ENCODE measurements at regions not wholly inside any gene's neighbourhood (a gene's known extent, or its start where the extent isn't known, plus 50 kb on each side); places are given as distances from the start of the nearest gene placed in this dataset.
A peak's percentile ranks its signal among the peaks of the same experiment; 100 is the strongest.

GRCh38 chr1:172720339-172720738, 61.4 kb downstream of the FASLG start:
- no peaks in the 10 kb centered on the region for H3K36me3 ChIP-seq (replicated peaks; ENCODE audit: insufficient read depth, low read depth)
- H2AFZ ChIP-seq: no peak overlapping the region
- H3K4me2 ChIP-seq: no peak overlapping the region
- TF ChIP-seq EZH2phosphoT487 (IDR thresholded peaks at IDR 0.05; ENCODE audit: low read depth, severe bottlenecking, unreplicated experiment): no peak
- no peak for TF ChIP-seq EZH2 (IDR thresholded peaks at IDR 0.05; ENCODE audit: borderline replicate concordance)
- TF ChIP-seq, protein P1, sequence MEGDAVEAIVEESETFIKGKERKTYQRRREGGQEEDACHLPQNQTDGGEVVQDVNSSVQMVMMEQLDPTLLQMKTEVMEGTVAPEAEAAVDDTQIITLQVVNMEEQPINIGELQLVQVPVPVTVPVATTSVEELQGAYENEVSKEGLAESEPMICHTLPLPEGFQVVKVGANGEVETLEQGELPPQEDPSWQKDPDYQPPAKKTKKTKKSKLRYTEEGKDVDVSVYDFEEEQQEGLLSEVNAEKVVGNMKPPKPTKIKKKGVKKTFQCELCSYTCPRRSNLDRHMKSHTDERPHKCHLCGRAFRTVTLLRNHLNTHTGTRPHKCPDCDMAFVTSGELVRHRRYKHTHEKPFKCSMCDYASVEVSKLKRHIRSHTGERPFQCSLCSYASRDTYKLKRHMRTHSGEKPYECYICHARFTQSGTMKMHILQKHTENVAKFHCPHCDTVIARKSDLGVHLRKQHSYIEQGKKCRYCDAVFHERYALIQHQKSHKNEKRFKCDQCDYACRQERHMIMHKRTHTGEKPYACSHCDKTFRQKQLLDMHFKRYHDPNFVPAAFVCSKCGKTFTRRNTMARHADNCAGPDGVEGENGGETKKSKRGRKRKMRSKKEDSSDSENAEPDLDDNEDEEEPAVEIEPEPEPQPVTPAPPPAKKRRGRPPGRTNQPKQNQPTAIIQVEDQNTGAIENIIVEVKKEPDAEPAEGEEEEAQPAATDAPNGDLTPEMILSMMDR (IDR thresholded peaks at IDR 0.05; ENCODE audit: poor library complexity): no peak
- no peaks in the 10 kb centered on the region for H3K27me3 ChIP-seq
- H3K79me2 ChIP-seq: no peaks in the 10 kb centered on the region
- 67% methylated on average over 1 of the region's 1 CpG for WGBS (ENCODE audit: low lambda C conversion rate, missing lambda C conversion rate)
- H3K27ac ChIP-seq: no peak overlapping the region
- no peaks in the 10 kb centered on the region for H3K9me3 ChIP-seq (ENCODE audit: low read depth)
- no peaks in the 10 kb centered on the region for H4K20me1 ChIP-seq (ENCODE audit: insufficient read depth, poor library complexity, severe bottlenecking)
- H3K4me1 ChIP-seq (ENCODE audit: insufficient read depth): peaks cover 13% of the 10 kb centered on the region
- no peaks in the 10 kb centered on the region for H3K9me2 ChIP-seq (replicated peaks; ENCODE audit: insufficient read depth)
- no peak for DNase-seq (ENCODE audit: low spot score)
- H3K4me3 ChIP-seq: no peak overlapping the region

GRCh38 chr1:172723251-172723650, 64.3 kb downstream of the FASLG start:
- WGBS (ENCODE audit: low lambda C conversion rate, missing lambda C conversion rate): 26% methylated on average over 1 of the region's 1 CpG
- H3K4me1 ChIP-seq (ENCODE audit: insufficient read depth): peaks cover 13% of the 10 kb centered on the region
- H4K20me1 ChIP-seq (ENCODE audit: insufficient read depth, poor library complexity, severe bottlenecking): no peaks in the 10 kb centered on the region
- H3K9me3 ChIP-seq (ENCODE audit: low read depth): no peaks in the 10 kb centered on the region
- H3K36me3 ChIP-seq (replicated peaks; ENCODE audit: insufficient read depth, low read depth): no peaks in the 10 kb centered on the region
- H3K4me3 ChIP-seq: no peak overlapping the region
- H3K79me2 ChIP-seq: no peaks in the 10 kb centered on the region
- no peak overlapping the region for H2AFZ ChIP-seq
- peak overlapping the region; percentile 69 for H3K27ac ChIP-seq
- no peak for DNase-seq (ENCODE audit: low spot score)
- no peaks in the 10 kb centered on the region for H3K27me3 ChIP-seq
- H3K9me2 ChIP-seq (replicated peaks; ENCODE audit: insufficient read depth): no peaks in the 10 kb centered on the region
- no peak for TF ChIP-seq EZH2 (IDR thresholded peaks at IDR 0.05; ENCODE audit: borderline replicate concordance)
- no peak for TF ChIP-seq EZH2phosphoT487 (IDR thresholded peaks at IDR 0.05; ENCODE audit: low read depth, severe bottlenecking, unreplicated experiment)
- TF ChIP-seq, protein P1 (IDR thresholded peaks at IDR 0.05; ENCODE audit: poor library complexity): no peak
- no peak overlapping the region for H3K4me2 ChIP-seq

DNA sequence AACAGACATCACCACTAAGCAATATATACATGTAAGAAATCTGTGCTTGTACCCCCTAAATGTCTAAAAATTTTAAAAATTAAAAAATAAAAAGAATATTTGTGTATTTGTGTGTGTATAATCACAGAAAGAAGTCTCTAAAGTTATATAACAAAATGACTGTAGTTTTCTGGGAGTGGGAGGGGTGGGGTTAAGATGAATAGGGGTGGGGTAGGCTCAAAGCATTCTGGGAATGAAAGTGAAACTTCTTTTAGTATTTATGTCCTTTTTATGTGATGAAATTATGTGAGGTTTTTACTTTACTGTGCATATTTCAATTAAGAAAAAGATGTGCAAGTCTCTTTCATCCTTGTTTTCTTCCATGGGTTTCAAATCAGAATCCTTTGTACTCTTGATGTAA, 65.3 kb downstream of the FASLG start:
- no peaks in the 10 kb centered on the region for H4K20me1 ChIP-seq (ENCODE audit: insufficient read depth, poor library complexity, severe bottlenecking)
- H3K4me2 ChIP-seq: no peak overlapping the region
- DNase-seq (ENCODE audit: low spot score): no peak
- no peaks in the 10 kb centered on the region for H3K9me3 ChIP-seq (ENCODE audit: low read depth)
- H3K9me2 ChIP-seq (replicated peaks; ENCODE audit: insufficient read depth): no peaks in the 10 kb centered on the region
- H3K27ac ChIP-seq: no peak overlapping the region
- H3K4me1 ChIP-seq (ENCODE audit: insufficient read depth): peaks cover 13% of the 10 kb centered on the region
- no peaks in the 10 kb centered on the region for H3K79me2 ChIP-seq
- TF ChIP-seq EZH2 (IDR thresholded peaks at IDR 0.05; ENCODE audit: borderline replicate concordance) (no peak), EZH2phosphoT487 (IDR thresholded peaks at IDR 0.05; ENCODE audit: low read depth, severe bottlenecking, unreplicated experiment) (no peak)
- TF ChIP-seq, protein P1 (IDR thresholded peaks at IDR 0.05; ENCODE audit: poor library complexity): no peak
- H3K36me3 ChIP-seq (replicated peaks; ENCODE audit: insufficient read depth, low read depth): no peaks in the 10 kb centered on the region
- no peaks in the 10 kb centered on the region for H3K27me3 ChIP-seq
- no peak overlapping the region for H3K4me3 ChIP-seq
- H2AFZ ChIP-seq: no peak overlapping the region
